ENCODE measurements at regions not wholly inside any gene's neighbourhood (a gene's known extent, or its start where the extent isn't known, plus 50 kb on each side); places are given as distances from the start of the nearest gene placed in this dataset.

- no peak for TF ChIP-seq POLR2AphosphoS5 (IDR thresholded peaks at IDR 0.05)
- TF ChIP-seq, protein P1, sequence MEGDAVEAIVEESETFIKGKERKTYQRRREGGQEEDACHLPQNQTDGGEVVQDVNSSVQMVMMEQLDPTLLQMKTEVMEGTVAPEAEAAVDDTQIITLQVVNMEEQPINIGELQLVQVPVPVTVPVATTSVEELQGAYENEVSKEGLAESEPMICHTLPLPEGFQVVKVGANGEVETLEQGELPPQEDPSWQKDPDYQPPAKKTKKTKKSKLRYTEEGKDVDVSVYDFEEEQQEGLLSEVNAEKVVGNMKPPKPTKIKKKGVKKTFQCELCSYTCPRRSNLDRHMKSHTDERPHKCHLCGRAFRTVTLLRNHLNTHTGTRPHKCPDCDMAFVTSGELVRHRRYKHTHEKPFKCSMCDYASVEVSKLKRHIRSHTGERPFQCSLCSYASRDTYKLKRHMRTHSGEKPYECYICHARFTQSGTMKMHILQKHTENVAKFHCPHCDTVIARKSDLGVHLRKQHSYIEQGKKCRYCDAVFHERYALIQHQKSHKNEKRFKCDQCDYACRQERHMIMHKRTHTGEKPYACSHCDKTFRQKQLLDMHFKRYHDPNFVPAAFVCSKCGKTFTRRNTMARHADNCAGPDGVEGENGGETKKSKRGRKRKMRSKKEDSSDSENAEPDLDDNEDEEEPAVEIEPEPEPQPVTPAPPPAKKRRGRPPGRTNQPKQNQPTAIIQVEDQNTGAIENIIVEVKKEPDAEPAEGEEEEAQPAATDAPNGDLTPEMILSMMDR (IDR thresholded peaks at IDR 0.05): no peak
Observed at GRCh38 chr17:56672195-56672594, 78.7 kb downstream of the NOG start.
